Type B pancreatic cell (in vitro differentiated cells): ENCODE measurements at regions not wholly inside any gene's neighbourhood (a gene's known extent, or its start where the extent isn't known, plus 50 kb on each side); places are given as distances from the start of the nearest gene placed in this dataset.

Experiments used
- DNase-seq: peaks from one replicate; pipeline ENCODE4 v3.0.0; 2021; ENCODE audit warnings: mixed read lengths; ENCODE audit not compliant: unreplicated experiment; ENCODE audit errors: extremely low spot score
- H3K27ac Mint-ChIP-seq: 2 replicates; pipeline ENCODE4 v1.8.0; 2021; ENCODE audit warnings: mild to moderate bottlenecking, mixed read lengths
- H3K27me3 Mint-ChIP-seq: 2 replicates; pipeline ENCODE4 v1.8.0; 2021; ENCODE audit warnings: mixed read lengths
- H3K36me3 Mint-ChIP-seq: 2 replicates; pipeline ENCODE4 v1.8.0; 2021; ENCODE audit warnings: mixed read lengths
- H3K4me1 Mint-ChIP-seq: one replicate; pipeline ENCODE4 v1.8.0; 2021; ENCODE audit warnings: mixed read lengths; ENCODE audit not compliant: unreplicated experiment
- H3K4me3 Mint-ChIP-seq: 2 replicates; pipeline ENCODE4 v1.8.0; 2021; ENCODE audit warnings: mild to moderate bottlenecking, mixed read lengths
- H3K9me3 Mint-ChIP-seq: 2 replicates; pipeline ENCODE4 v1.8.0; 2021; ENCODE audit warnings: mixed read lengths
- CTCF ChIP-seq: fragments of 200-600 bp; sonication (generic); conservative IDR thresholded peaks from 2 replicates; pipeline ENCODE4 v1.5.0; 2021; ENCODE audit warnings: antibody characterized with exemption, mild to moderate bottlenecking

DNA sequence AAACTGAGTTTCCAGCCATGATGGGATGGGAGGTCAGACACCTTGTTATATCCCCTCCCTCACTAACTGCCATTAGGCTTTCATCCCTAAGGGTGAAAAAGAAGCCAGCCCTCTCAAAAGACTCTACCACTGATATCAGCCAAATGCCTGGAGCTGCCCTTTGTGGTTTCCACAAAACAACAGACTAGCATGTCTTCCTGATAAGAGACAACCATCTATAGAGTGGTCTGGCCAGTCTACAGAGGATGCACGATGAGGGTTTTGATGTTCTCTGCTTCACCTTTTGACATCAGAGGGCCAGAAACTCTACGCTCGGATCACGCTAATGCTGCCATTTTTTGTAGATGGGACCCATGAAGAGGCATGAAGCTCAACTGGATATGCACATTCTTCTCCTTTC is 61.7 kb upstream of the ARHGAP18 start:
- H3K9me3 Mint-ChIP-seq, result peaks cover 4% of the 10 kb centered on the region
- no peaks in the 10 kb centered on the region for H3K36me3 Mint-ChIP-seq
- TF ChIP-seq CTCF, result no peak
- no peak for DNase-seq
- no peak overlapping the region for H3K4me3 Mint-ChIP-seq
- peaks cover 14% of the 10 kb centered on the region for H3K4me1 Mint-ChIP-seq
- peaks cover 37% of the 10 kb centered on the region for H3K27me3 Mint-ChIP-seq
- H3K27ac Mint-ChIP-seq, result no peak overlapping the region

DNA sequence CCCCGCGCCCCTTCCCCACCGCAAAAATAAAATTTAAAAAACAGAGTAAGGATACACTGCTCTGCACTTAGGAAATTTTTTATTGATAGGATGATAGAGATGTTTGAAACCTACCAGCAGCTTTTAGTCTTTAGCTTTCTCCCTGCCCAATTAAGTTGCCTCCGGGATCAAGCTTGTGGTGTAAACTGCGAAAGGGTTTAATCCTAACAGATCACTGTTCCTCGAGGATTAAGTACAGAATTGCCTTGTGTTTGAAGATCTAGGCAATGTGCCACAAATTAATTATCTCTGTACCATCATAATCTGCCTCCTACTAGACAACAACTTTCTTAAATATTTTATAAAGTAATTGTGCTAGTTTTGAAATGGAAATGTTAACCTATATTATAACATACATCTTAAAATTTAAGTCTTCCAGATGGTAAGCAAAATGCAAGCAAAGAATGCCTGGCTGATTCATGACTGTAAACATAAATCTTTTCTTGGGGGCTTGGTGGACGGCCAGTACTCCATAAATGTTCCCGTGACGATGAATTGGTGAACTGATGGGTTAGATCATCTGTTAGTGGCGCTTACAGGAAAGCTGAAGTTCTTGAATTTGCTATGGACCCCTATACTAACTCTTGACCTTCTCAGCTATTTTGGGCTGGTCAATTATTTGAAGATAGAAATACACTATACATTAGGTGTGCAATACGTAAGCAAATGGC is 58.0 kb upstream of the ARHGAP18 start:
- Mint-ChIP-seq H3K4me3 (peak overlapping the region; percentile 89), H3K9me3 (peaks cover 4% of the 10 kb centered on the region), H3K27me3 (peaks cover 70% of the 10 kb centered on the region), H3K36me3 (no peaks in the 10 kb centered on the region), H3K27ac (no peak overlapping the region), H3K4me1 (peaks cover 10% of the 10 kb centered on the region)
- DNase-seq, result no peak
- TF ChIP-seq CTCF, result no peak

- H3K36me3 Mint-ChIP-seq, result no peaks in the 10 kb centered on the region
- H3K27me3 Mint-ChIP-seq, result peaks cover 73% of the 10 kb centered on the region
- no peak for TF ChIP-seq CTCF
- no peak overlapping the region for H3K27ac Mint-ChIP-seq
- DNase-seq, result peak; percentile 72
- peaks cover 1% of the 10 kb centered on the region for H3K9me3 Mint-ChIP-seq
- peaks cover 10% of the 10 kb centered on the region for H3K4me1 Mint-ChIP-seq
- peak overlapping the region; percentile 89 for H3K4me3 Mint-ChIP-seq
Observed at GRCh38 chr6:129766959-129767728, 57.2 kb upstream of the ARHGAP18 start.

DNA sequence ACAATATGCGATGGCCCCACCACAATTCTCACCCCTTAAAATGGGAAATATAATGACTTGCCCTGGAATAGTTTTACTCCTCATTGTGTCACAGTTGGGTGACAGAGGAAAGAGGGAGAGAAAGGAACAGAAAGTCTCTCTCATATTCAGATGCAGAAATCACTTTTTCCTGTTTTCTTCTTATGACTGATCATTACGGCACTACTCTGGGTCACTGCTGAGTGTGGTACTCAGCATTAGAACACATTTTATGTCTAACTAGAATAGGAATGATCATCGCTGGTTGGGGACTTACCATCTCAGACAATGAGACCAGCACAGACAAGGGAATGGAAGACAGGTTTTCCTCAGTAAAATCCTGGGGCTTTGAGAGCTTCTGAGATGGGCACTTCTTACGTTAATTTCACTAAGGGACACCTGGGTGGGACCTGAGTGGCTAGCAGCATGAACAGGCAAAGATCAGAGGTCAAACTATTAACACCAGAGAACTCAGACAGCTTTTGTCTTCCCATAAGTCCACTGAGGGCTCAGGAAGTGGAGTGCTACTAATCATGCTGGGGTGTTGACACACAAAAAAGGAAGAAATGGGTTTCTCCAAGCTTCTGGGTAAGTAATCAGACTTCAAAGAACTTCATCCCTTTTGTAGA is 54.9 kb upstream of the ARHGAP18 start:
- no peak for DNase-seq
- Mint-ChIP-seq H3K9me3 (no peaks in the 10 kb centered on the region), H3K4me3 (no peak overlapping the region), H3K36me3 (no peaks in the 10 kb centered on the region), H3K4me1 (peaks cover 10% of the 10 kb centered on the region), H3K27me3 (peaks cover 60% of the 10 kb centered on the region), H3K27ac (no peak overlapping the region)
- no peak for TF ChIP-seq CTCF

DNA sequence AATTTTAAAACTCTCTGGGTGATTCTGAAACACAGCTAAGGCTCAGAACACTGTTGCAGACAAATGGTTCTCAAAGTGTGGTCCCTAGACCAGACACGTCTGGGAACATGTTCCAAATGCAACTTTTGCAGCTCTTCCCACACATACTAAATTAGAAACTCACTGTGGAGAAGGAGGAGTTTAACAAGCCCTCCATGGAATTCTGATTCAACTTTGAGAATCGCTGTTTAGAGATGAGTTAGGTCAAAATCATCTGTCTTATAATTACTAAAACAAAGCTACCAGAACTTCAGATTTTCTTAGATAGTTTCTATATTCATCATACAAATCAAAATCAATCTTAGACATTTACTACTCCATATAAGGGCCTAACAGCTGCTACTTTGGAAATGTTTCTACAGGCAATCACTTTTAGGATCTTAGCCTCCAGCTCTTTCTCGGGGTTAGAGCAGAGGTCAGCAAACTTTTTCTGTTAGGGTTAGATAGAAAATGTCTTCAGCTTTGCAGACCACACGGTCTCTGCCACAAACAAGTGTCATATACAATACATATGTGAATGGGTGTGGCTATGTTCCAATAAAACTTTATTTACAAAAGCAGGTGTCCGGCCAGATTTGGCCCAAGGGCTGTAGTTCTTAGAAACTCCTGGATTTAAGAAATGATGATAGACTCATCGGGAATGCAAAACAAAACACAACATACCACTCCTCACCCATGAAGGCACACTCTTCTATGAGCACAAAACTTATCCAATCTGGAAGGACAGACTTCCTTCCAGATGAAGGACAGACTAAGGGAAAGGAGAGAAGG is 50.0 kb upstream of the ARHGAP18 start:
- H3K27ac Mint-ChIP-seq, result no peak overlapping the region
- no peaks in the 10 kb centered on the region for H3K9me3 Mint-ChIP-seq
- H3K4me1 Mint-ChIP-seq, result no peaks in the 10 kb centered on the region
- DNase-seq, result no peak
- H3K4me3 Mint-ChIP-seq, result no peak overlapping the region
- H3K36me3 Mint-ChIP-seq, result no peaks in the 10 kb centered on the region
- no peak for TF ChIP-seq CTCF
- H3K27me3 Mint-ChIP-seq, result peaks cover 26% of the 10 kb centered on the region
